Limb (tissue), 2 donors: ENCODE measurements at regions not wholly inside any gene's neighbourhood (a gene's known extent, or its start where the extent isn't known, plus 50 kb on each side); places are given as distances from the start of the nearest gene placed in this dataset.
"Not testable (repeated sequence)": the region's sequence is repeated elsewhere in the genome, so short reads cannot be mapped to it uniquely, and the experiment has no call there.

Source experiments
- DNase-seq, 2 donors: peaks; one replicate each; pipeline ENCODE4 v3.0.0-alpha.2; 2016; ENCODE audit errors: extremely low spot score in 2 of 2

DNA sequence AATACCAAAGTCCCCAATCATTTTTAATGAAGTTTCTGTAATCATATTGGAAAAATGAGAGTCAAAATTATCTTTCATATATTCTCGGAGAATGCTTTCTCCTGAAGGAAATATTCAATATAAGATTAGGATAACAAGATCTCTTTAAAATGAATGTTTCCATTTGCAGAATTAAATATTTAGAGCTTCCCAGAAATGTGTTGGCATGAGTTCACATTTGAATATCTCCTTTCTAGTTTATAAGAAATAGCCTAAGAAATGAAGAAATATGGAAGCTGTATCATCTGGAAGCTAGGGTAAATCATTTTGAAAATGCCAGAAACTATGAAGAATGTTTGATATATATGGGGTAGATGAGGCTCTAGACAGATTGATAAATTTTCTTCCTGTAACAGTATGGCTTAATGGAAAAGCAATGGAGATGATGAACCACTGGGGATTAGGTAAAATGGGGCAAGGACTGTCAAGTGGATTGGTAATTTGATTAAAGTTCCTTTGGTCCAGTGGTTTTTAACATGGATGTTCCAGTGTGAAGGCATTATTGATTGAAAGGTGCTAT lies 184.6 kb upstream of the ZNF804A start:
- no peak for DNase-seq

DNA sequence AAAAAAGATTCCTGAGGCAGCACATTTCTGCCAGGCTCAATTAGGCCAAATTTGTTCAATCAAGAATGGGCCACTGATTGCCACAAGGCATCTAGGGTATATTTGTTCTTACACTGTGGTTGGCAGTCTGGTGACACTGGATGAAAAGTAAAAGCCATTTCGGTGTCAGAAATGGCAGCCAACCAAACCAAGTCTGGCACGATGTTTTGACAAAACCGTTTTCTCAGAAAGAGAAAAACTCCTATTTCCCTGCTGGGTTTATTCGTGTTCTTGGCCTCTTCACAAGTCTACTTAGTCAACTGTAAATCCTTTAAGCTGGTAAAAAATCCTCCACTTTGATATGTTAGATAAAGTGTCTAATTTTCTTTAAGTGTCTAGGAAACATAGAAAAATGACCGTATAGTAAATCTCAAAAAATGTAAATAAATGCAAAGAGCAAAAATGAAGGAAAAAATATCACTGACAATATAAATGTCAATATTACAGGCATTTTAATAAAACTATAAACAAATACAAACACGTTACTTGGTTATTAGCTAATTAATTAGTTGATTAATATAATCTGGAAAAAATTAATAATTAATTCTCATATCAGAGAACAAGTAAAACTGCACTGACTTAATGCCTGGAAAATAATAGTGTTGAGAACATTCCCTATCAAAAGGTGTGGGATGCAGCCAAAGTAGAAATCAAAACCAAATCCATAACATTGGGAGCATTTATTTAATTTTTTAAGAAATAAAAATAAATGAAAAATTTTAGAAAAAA lies 182.0 kb upstream of the ZNF804A start:
- no peak for DNase-seq

DNA sequence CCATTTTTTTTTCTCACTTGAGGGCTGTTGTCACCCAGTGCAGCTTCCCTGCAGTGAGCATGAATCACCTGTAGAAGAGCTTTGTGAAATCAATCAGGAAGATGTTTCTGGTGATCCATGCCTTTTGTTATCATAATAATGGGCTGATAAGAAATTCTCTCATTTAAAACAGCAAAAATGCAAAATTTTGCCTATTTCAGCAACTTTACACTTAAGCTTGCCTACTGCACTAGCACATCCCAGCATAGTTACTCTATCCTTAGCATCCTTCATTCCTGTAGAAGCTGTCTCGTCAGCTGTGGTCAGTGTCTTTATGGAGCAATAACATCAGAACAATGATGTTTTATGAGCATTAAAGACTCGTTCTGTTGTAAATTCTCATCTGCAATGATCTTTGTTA lies 178.6 kb upstream of the ZNF804A start:
- no peak for DNase-seq

DNA sequence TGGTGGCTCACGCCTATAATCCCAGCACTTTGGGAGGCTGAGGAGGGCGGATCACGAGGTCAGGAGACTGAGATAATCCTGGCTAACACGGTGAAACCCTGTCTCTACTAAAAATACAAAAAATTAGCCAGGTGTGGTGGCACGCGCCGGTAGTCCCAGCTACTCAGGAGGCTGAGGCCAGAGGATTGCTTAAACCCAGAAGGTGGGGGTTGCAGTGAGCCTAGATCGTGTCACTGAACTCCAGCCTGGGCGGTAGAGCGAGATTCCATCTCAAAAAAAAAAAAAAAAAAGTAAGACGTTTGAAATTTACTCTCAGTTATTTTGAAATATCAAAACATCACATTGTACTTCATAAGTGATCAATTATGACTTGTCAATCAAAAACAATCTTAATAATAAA lies 176.9 kb upstream of the ZNF804A start:
- DNase-seq, result not testable (repeated sequence)

DNA sequence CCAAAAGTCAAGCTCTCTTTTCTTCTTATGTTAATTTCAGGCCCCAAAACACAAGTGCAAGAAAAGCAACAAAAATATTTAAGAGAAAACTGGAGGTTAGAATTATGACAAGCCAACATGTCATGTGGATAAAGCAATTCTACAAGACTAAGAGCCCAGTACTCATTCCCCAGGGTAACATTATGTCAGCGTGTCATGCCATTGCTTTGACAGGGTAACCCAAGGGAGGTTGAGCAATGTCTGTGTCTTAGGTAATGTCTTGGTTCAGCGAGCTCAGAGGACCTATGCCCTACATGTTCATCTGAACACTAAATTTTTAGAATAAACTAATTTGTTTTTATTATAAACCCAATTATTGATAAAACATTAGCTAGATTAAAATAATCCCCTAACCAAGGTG lies 173.2 kb upstream of the ZNF804A start:
- no peak for DNase-seq

DNA sequence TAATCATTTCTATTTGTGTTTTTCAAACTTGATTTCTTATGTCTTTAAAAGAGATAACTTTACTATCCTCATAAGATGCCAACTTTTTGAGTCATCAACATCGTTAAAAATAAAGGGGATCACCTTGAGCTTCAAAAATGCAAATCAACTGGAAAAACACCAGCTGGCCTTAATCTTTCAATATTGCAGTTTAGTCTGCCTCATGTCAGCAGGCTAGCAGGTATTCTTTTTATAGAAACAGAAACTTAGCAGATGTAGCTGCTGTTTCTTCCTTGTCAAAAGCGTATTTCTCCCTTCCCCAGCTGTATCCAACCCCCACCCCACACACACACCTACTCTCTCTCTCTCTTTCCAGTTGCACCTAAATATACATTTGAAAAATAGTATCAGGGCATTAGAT lies 154.1 kb upstream of the ZNF804A start:
- DNase-seq, result no peak

DNA sequence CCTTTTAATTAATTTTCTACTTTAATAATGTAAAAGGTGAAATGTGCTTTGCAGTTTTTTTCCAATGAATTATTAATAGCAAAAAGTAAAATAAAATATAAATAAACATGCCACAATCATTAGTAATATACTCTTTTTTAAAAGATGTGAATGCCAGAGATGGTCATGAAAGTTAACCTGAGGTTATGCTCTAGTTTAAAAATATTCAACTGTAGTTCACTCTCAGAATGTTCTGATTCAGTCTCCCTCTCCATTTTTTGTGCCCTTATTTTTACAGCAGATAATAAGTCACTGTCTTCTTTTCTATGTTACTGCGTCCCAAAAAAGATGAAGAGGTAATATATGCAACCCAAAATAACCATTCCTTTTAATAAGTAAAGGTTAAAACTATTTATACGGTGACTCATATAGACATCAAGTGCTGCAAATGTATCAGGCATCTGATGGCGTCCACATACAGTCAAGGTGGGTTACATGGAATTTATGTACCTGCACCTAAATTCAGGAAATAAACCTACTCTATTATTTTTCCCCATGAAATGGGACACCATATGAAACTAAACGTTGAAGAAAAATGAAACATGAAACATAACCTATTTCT lies 153.6 kb upstream of the ZNF804A start:
- DNase-seq, result no peak

DNA sequence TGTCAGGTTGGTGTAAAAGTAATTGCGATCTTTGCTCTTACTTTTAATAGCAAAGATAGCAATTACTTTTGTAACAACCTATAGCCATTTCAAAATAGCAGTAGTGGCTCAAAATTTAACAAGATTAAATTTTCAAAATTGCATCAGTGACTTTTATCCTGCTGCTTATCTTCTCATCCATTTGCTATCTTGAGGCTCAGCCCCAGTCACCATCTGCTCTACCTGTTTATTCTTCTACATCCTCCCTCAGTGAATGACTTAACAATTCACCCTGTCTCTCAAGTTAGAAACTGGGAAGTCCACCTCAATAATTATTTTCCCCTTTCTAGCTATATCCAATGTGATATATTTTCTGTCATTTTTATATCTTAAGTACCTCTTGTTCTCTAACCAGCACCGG lies 148.6 kb upstream of the ZNF804A start:
- no peak for DNase-seq

DNA sequence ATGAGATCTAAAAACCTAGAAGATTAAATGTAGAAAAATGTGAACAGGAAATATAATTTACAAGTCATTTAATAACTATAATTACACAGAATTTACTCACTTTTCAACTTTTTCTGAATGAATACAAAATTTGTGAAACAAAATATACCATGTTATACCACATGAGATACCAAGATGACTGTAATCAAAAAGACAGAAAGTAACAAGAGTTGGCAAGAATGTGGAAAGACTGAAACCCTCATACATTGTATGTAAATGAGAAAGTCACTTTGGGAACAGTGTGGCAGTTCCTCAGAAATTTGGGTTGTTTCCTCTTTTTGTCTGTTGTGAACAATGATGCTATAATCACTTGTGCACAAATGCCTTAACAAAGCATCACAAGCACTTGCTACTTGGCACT lies 145.4 kb upstream of the ZNF804A start:
- DNase-seq, result no peak

DNA sequence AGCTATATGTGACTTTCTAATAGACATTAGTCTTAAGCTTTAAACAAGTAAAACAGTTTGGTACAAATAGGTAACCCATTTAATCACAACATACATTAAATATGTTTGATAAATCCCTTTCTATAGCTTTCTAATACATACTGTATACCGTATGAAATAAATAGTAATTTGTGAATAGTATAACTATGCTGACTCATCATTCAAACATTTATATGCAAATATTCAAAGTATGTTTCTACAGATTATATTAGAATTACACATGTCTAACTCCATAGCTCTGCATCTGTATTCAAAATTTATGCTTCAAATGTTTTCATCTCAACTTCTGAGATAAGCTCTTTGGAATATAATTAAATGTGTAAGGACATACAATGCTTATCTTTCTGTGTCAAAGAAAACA lies 142.7 kb upstream of the ZNF804A start:
- no peak for DNase-seq

DNA sequence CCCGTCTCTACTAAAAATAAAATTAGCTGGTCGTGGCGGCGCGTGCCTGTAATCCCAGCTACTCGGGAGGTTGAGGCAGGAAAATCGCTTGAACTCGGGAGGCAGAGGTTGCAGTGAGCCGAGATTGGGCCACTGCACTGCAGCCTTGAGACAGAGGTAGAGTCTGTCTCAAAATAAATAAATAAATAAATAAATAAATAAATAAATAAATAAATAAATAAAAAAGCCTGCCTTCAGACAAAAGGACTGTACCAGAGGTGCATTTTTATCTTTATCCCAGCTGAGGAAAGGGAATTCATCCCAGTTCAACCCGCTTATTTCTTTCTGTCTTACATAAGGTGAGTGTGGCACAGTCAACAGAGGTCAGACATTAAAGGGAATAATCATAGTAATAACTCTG lies 141.6 kb upstream of the ZNF804A start:
- DNase-seq, result not testable (repeated sequence)

DNA sequence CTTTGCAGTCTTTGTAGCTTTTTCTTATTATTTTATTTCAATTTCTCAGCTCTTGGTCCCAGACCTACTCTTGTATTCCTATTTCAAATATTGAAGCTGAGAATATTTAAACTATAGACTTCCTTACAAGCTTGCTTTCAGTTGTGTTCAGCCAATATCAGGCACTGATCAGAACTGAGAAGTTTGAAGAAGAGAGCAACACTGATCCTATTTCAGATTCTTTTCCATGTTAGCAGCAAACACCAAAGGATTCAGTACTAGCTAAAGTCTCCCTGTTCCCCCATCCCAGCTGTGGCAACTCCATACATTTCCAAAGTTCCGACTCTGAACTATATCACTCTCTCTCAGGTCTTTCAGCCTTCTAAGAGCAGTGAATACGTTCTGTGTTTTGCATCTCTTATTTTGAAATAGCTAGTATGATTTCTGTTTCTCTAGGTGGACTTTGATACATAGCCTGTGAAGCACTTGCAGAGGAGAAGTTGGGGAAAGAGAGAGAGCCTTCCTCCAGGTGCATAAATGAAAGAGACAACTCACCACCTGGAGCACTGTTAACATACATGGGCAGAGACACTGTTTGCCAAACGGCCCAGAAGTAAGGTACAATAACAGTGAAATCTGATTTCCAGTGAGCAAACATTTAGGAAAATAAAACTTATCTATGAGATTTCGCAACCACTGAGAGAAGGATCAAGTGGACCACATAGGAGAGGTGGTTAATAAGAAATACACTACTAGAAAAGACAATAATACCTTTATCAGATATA lies 135.0 kb upstream of the ZNF804A start:
- DNase-seq, result no peak

DNA sequence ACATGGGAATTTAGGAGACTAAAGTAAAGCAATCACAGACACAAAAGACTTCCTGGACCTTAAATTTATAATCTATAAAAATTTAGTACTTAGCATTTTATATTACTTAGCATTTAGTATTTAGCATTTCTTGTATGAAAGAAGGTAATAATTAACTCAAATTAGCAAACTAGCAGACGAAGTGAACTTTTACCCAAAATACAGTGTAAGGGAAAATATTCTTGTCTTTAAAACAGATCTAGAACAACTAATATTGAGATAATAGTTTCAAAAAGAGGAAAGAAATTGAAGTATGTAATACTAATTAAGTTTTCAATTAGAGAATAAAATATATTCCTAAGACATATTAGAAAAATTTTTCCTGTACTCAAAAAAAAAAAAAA lies 134.5 kb upstream of the ZNF804A start:
- DNase-seq, result no peak

DNA sequence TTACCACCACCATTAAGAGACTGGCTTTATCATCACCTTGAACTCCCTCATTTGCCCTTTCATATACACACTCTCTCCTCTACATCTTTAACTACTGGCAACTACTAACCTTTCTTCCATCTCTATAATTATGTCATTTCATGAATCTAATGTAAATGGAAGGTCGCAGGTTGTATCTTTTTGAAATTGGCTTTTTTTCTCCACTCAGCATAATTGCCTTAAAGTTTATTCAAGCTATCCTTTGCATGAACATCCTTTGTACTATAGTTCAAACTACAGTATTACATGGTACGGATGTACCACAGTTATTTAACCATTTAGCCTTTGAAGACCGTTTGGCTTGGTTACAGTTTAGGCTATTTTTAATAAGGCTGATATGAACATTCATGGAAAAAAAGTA lies 129.5 kb upstream of the ZNF804A start:
- no peak for DNase-seq

DNA sequence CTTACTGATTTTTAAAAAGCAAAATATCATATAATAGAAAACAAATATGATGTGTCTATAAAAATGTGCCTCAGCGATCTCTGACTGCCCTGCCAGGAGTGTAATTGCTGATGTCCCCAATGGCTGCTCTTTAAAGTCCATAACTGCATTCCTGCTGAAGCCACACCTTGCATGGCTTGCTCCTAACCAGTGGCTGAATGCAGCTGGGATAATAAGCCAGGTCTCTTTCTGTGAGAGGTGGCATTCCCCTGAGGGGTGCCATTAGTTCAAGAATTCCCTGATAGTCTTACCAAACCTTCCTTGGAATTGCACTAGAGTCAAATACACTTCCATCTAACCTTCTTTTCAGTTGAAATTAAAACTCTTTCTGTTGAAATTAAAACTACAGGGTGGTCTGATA lies 125.8 kb upstream of the ZNF804A start:
- no peak for DNase-seq

DNA sequence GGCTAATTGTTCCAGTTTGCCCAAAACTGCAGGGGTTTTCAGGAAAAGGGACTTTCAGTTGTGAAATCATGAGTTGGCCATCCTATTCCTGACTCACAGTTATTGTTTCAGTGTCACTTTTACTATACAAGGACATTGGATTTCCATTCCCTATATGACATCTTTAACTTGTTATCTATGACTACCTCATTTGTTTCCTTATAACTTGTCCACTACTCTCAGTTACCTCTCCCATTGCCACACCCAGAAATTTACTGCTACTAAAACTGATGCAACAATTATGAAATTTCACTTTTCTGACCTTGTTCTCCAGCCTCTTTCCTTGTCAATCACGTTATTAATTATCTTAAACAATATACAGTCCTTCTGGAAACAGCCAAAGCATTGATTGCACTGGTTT lies 116.5 kb upstream of the ZNF804A start:
- DNase-seq, result no peak

DNA sequence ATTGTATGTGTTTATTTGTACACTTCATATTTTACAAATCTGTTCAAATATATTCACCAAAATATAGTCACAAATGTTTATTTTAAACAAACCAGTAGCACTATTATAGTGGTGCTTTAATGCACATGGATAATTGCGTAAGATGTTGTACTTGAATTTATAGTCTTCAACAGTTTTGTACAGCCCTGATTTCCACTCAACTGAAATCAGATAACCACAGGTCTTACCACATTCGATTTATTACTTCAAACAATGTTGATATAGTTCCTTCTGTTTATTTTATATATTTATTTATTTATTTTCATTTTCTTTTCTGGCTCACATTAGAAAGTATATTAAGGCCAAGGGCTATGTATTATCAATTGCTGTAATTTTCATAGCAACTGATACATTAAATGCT lies 99.4 kb upstream of the ZNF804A start:
- DNase-seq, result no peak

DNA sequence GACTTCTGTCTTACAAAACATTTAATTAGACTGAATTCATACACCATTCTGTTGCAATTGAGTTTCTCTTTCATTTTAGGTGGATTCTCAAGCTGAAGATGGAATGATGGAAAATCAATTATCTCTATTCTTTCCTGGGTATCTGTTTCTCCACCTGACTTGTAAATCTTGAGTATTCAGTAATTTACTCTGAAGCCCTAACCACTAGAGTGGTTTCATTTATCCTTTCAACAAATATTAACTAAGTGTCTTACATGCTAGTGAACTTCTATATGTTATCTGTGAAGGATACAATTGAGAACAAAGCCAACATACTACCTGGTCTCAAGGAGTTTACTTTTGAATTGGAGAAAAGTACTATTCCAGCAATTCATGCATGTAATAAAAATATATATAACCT lies 94.1 kb upstream of the ZNF804A start:
- DNase-seq, result no peak

DNA sequence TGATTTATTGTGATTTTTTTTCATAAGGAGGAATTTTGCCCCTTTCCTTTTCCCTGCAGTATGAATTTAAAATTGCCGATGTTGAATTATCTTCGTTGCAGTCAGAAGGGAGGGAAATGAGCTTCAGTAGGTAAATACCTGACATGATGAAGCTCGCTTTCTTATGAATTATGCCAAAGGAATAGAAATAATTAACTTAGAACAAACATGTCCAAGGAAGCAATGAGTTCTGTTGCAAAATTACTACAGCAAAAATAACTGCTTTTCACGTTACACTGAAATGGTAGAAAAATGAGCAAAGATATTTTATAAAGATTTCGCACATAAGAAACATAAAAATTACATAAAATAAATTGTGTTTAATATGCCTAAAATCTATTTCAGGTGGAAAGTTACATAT lies 91.1 kb upstream of the ZNF804A start:
- no peak for DNase-seq

DNA sequence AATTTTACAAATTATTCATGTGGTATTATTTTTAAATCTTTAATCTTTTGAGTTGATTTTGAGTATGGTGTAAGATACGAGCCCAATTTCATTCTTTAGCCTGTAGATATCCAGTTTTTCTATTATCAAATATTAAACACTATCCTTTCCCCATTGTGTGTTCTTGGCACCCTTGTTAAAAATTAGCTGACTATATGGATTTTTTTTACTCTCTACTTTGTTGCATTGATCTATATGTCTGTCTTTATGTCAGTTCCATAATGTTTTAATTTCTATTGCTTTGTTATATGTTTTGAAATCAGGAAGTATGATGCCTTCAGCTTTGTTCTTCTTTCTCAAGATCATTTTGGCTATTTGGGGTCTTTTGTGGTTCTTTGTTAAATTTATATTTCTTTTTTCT lies 80.9 kb upstream of the ZNF804A start:
- no peak for DNase-seq

DNA sequence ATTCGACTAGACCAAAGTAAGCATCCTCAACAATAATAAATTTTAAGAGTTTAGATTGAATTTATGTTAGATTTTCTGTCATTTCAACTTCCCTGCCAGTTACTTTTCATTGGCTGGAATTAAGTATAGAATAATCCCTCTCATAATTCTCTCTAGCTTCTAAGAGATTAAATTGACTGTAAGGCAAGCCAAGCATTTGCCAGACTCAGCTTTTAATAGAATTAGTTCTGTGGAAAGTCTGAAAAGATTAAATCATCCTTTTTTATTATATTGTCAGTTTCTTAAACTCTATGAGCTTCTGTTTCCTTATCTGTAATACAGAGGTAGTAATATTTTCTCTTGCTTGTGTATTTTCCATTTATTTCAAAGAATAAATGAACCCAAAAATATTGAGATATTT lies 77.9 kb upstream of the ZNF804A start:
- no peak for DNase-seq

DNA sequence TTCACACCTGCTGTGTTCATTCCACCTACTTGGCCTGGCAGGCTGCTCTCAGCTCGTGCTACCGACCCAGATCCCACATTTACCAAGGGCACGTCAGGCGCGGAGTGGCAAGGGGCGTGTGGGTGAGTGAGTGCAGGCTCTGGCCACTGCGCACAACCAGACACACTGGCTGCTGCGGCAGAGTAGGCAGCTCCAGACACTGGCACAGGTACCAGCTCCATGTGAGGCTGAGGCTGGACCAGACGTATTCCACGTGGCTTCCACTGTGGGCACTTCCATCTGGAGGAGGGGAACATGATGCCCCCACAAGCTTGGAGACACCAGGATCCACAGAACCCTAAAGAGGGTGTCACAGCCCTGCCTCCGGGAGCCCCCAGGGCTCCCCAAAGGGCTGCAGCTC lies 74.6 kb upstream of the ZNF804A start:
- no peak for DNase-seq
